Jurkat, Clone E6-1 (cell line): ENCODE measurements at regions not wholly inside any gene's neighbourhood (a gene's known extent, or its start where the extent isn't known, plus 50 kb on each side); places are given as distances from the start of the nearest gene placed in this dataset.
A peak's percentile ranks its signal among the peaks of the same experiment; 100 is the strongest.

Source experiments
- DNase-seq: peaks from one replicate; pipeline ENCODE4 v3.0.0-alpha.2; 2011; ENCODE audit warnings: low read depth, low spot score
- H3K4me3 ChIP-seq: 2 replicates; pipeline ENCODE4 v1.5.1; 2011; ENCODE audit warnings: mild to moderate bottlenecking, low read length, control low read depth, moderate library complexity

DNA sequence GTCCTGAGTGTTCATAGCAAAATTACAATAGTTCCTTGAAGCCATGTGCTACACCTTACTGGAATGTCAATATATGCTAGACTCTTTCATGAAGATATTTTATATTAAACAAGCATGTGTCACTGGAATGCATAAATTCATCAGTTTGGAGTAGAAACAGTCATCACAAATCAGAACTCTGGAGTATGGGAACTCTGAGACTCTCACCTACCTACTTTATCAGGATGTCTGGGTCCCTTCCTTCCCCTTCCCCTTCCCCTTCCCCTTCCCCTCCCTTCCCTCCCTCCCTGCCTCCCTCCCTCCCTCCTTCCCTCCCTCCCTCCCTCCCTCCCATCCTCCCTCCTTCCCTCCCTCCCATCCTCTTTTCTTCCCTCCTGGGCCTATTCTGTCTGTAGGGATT, 144.7 kb upstream of the PEX5L start:
- H3K4me3 ChIP-seq: no peak overlapping the region
- DNase-seq: no peak

DNA sequence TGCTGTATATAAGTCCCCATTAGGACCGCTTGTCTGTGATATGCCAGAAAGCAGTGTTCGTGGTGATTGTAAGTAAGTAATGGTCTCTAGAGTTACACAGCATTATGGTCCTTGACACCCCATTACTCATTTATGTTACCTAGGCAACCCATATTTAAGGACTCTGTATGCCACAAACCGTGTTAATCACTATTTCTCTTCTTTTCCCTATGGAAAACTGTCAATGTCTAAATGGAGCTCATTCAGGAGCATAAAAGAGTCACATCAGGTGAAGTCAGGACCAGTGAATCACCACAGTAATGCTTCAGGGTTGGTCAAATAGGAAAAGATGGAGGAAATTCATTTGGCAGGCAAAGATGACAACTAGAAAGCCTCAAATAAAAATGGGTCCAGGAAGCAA, 146.6 kb upstream of the PEX5L start:
- no peak overlapping the region for H3K4me3 ChIP-seq
- DNase-seq: no peak

DNA sequence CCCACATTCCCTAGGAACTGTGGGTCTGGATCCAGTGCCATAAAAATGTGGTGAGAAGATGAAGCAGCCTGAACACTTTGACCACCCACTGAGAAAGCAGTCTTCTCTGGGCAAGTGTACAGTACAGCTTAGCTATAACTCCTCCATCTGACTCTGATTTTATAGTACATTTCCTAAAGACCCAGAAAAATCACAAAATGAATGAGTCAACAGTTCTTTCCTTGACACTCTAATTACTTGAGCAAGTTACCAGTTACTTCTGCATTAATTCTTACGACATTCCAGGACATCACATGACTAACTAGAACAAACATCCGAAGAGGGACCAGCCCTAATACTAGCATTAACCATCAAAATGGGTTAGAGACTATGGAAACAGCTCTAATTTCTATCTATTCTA, 148.1 kb upstream of the PEX5L start:
- no peak for DNase-seq
- H3K4me3 ChIP-seq: no peak overlapping the region

DNA sequence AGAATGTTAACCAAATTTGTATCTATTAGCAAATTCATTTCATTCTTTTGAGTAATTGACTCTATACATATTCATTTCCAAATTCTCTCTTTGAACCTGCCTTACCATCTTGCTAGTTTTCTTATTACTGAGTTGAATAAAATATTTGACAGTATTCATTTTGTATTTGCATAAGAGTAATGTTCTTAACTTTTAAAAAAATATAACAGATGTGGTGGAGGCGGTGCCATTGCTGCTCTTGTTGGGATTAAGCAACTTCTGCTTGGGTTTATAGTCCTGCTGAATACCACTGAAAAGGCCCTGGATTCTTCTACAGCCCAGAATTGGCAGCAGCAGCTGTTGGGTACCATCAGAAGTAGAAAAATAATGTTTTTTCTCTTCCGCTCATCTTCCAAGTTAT, 148.9 kb upstream of the PEX5L start:
- no peak for DNase-seq
- no peak overlapping the region for H3K4me3 ChIP-seq

DNA sequence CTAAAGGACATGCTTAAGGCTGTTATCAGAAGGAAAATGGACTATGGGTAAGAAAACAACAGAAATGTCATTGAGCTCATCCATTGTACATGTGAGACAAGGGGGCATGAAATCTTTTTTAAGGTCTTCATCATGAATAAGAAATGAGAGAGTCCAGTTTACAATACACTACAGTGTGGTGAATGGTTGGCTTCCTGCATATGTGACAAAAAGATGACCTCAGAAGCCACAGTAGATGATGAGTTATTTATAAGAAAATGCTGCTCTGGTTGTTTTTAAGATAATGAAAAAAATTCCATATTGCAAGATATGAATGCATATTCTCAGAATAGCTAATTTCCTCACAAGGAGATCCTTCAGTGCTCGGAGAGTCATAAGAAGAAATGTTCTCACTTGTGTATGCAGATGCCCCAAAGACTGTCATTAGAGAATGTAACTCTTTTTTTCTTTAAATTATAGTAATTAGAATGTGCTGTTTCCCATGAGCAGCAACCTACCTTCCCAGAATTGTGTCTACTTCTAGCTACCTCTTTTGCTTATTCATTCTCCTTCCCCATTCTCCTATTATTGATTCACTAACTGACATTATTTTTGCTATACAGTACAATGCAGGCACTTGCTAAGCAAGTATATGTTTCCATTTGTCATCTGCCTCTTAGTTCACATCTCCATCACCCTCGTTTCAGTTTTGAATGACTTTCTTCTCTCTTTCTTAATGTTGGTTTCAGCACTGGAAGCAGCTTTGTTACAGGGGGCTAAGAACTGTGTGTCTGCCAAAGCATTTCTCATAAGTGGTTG, 152.0 kb upstream of the PEX5L start:
- H3K4me3 ChIP-seq: no peak overlapping the region
- DNase-seq: no peak

DNA sequence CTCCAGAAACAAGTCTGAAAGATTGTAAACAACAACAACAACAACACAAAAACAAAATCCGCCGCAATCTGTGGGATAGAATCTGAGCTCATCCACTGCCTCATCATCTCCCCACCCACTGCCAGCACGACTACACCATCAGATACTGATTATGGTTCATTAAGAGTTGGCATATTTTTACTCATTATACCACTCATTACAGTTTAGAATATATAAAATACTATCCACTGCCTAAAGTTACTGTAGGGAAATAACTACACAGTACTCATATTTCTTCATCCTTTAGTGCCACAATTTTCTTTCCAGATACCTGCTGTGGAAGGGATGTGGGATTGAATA, 152.5 kb upstream of the PEX5L start:
- H3K4me3 ChIP-seq: no peak overlapping the region
- no peak for DNase-seq

DNA sequence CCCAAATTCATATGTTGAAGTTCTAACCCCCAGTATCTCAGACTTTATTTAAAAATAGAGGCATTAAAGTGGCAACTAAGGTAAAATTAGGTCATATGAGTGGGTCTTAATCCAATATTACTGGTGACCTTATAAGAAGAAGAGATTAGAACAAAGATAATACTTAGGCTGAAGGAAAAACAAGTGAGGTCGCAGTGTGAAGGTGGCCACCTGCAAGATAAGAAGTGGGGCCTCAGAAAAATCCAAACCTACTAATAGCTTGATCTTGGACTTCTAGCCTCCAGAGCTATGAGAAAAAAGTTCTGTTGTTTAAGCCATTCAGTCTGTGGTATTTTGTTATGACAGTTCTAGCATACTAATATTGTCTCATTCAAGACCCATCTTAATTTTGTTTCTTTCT, 159.9 kb upstream of the PEX5L start:
- H3K4me3 ChIP-seq: no peak overlapping the region
- DNase-seq: no peak

DNA sequence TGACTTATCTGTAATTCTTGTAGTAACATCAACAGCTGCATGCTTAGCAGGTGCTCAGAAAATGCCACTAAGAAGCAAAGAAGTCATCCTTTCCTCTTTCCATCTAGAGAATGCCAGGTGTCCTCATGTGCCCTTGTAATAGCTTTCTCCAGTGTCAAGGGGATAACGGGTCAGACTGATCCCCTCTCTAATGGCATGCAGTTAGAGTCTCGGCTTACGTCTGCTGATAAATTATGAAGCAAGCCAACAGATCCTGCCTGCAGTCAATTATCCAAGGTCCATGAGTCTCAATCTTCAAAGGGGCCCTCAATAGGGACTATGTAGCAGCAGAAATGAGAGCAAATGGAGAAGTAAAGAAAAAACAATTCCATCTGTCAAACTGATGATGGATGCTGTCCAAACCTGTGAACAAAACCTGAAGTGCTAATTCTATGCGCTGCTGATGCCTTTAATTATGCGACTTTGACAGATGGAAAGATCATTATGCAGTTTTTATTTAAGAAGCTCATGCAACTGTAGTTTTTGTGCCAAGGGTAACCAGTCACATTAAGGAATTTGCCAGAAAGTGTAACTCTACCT, 162.8 kb upstream of the PEX5L start:
- DNase-seq: no peak
- no peak overlapping the region for H3K4me3 ChIP-seq

DNA sequence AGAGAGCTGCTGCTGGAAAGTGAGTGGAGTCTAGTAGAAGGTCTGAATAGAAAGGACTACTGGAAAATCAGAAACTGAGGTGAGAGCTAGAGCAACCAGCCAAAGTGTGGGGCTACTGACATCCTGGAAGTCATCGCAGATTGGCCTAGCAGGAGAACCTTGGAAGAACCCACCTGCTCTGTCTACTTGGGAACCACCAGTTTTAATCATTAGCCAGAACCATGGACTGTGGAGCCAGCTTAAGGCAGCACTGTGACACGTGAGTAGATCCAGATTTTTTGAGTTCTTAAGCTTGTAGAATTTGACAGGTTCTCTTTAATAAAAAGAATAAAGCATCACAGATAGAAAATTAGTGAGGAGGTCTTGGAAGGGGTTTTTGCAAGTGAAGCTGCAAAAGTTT, 179.1 kb upstream of the PEX5L start:
- DNase-seq: no peak
- H3K4me3 ChIP-seq: no peak overlapping the region

DNA sequence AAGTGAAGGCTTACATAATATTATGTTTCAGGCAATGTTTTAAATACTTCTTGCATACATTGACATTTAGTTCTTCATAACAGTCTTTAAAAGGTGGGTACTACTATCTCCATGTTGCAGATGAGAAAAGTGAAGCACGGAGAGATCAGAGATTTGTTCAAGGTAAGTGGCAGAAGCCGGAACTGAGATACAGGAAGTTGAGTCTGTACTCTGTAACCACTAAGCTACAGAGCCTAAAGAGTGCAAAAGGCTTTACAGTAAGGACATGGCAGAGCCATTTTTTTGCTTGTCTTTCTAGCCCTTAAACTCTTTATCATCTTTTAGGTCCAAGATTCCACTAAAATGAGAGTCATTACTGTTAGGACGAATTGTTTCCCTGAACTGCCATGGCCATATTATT, 186.5 kb upstream of the PEX5L start:
- DNase-seq: peak; percentile 59
- H3K4me3 ChIP-seq: no peak overlapping the region

DNA sequence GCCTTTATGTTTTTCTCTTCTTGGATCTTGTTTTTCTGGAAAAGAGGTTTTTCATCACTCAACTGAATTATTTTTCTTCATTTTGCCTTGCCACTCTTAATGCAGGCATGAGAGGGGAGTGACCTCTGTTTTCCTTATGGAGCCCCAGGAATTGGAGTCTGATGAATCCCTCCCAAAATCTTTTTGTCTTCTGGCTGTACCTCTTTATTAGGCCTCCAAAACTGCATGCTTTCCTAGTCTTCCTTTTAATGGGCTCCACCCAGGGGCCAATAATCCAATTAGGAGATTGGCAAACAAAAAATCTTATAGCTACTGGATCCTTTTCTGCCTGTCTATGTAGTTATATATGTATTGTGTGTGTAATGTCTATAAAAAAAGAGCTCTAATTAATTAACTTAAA, 192.4 kb upstream of the PEX5L start:
- H3K4me3 ChIP-seq: no peak overlapping the region
- no peak for DNase-seq

DNA sequence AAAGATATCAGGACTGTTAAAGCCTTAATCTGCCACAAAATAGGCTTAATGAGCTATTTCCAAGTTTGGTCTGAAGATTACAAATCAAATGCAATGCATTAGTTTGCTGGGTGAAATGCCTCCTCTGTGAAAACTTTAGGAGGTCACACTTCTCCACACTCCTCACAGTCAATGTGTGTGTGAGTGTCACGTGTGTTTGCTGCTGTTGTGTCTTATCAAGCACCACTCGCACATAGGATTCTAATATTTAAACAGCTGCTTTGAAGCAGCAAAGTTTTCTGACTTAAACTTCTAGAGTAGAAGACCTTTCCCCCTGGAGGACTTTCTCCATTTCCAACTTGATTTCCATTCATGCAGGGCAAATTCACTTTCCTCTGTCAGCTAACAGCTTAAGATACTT, 203.2 kb upstream of the PEX5L start:
- H3K4me3 ChIP-seq: no peak overlapping the region
- no peak for DNase-seq

DNA sequence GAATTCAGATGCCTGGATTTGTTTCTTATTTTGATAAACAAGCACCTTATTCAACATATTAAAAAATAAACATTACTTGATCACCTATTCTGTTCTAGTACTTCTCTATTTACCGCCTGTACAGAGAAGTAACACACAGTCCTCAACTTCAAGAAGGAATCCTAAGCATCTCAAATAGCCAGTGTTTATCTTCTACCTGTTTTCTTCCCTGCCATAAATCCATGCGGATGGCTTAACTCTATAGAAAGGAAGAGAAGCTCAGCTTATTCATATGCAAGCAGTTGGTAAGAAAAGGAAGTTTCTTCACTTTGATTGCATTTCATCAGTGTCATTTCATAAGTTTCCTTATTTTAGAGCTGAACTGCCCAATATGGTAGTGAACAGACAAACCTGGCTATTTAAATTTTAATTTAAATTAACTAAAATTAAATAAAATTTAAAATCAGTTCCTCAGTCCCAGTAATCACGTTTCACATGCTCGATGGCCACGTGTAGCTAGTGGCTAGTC, 210.0 kb upstream of the PEX5L start:
- H3K4me3 ChIP-seq: no peak overlapping the region
- DNase-seq: no peak

DNA sequence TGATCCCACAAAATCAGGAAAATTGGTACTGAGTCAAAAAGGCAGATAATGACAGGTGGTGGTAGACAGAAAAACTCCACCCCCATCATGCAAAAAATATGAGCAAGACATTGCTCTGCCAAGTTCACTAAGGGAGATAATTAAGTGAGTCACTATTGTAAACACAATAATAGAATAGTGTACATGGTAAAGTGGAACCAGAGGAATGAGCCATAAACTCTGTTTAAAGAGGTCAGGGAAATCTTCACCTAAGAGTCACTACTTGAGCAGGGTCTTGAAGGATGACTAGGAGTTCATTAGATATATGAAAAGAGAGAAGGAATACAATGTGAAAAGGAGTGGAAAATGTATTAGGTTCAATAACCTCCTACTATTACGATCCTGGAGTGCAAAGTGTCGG, 213.4 kb upstream of the PEX5L start:
- no peak overlapping the region for H3K4me3 ChIP-seq
- DNase-seq: no peak

DNA sequence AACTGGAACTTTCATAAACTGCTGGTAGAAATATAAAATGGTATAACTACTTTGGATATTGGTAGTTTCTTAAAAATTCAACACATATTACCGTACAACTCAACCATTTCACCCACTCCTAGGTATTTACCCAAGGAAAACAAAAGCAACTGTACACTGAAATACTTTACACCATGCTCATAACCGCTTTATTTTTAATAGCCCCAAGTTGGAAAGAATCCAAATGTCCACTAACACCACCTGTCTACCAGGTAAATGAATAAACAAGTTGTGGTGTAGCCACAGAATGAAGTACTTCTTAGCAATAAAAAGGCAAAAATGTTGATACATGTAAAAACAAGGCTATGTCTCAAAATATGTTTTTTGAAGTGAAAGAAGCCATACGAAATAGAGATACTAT, 215.9 kb upstream of the PEX5L start:
- DNase-seq: no peak
- no peak overlapping the region for H3K4me3 ChIP-seq

DNA sequence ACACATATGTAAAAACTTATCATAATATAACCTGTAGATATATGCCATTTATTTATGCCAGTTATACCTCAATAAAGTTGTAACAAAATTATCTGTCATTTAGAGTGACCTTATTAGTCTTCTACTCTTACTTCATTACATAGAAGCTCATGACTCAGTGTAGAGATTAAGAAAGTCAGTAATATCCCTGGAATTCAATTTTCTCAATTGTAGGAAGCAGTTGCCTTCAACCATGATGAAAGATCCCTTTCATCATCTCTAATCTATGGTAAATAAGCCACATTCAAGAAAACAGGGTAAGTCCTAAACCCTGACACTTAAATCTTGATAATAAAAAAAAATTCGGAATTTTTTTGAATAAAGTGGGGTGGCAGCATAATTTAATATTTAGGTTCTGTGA, 216.5 kb upstream of the PEX5L start:
- no peak overlapping the region for H3K4me3 ChIP-seq
- DNase-seq: no peak

DNA sequence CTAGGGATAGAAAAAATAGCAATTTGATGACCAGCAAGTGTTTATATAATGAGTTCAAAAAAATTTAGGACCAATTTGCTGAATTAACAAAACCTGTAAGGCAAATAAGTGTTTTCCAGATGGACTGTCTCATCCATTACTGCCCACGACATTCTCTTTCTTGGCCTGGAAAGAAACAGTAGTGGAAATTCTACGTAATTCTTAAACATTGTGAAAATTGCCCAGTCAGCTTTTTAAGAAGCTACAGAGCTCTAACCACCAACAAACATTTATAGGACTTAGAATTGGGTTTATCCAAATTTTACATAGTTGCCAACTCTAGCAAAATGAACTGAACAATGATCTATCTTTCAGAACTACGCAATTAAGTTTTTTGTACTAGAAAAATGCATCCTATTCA, 227.7 kb upstream of the PEX5L start:
- H3K4me3 ChIP-seq: no peak overlapping the region
- no peak for DNase-seq

DNA sequence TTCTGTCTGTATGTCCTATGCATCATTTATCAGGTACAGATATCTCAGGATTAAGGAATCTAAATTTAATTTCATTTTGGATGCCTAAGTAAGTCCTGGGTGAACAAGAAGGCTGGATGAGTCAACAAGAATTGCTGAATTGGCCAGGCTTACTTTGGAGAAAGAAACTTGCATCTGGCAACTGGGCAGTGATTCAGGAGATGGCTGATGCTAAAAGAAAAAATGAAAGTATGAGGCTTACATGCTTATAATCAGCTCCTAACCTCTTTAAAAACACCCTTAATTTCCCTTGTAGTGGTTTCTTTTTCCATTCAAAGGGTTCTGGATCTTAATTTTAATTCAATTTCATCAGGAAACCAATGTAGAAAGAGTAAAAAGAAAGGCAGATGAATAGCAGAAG, 228.8 kb upstream of the PEX5L start:
- no peak for DNase-seq
- no peak overlapping the region for H3K4me3 ChIP-seq

DNA sequence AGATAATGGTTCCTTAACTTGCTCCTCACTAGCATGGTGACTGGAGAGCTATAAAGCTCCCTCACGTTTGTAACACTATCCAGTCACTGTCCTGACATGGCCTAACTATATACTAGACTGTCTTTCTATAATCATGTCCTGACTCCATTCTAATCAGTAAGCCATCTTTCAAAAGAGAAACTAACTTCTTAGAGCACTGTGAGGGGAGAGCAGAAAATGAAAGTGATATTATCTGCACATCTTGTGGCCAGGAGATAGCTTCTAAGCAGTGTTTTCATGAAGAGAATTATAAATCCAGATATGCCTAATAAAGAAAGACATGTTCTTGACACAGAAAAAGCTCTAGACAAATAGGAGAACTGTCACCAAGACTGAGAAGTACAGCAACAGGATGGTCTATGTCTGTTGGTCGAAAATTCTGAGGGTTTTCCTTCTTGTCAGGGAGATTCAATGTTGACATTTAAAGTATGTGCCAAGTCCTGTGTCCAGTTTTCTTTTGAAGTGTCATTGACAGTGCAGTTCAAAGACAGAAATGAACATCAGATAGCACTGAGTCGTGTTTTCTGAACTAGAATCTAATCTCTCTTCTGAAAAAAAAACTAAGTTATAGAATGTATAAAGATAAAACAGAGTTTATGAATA, 230.6 kb upstream of the PEX5L start:
- DNase-seq: peak; percentile 41
- H3K4me3 ChIP-seq: no peak overlapping the region

DNA sequence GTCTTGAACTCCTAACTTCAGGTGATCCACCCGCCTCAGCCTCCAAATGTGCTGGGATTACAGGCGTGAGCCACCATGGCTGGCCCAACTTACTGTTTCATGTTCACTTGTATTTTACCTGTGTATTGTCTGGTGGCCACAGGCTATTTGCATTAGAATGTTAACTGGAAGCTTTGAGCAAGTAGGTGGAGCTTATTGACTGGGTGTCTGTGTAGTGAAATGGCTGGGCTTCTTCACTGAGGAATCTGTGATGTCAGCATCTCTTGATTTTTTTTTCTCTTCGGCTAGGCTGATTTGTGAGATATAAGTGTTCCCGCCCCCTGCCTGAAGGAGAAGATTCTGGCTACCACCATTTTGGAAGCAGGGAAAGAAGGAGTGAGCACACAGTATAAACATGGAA, 237.8 kb upstream of the PEX5L start:
- no peak overlapping the region for H3K4me3 ChIP-seq
- no peak for DNase-seq

DNA sequence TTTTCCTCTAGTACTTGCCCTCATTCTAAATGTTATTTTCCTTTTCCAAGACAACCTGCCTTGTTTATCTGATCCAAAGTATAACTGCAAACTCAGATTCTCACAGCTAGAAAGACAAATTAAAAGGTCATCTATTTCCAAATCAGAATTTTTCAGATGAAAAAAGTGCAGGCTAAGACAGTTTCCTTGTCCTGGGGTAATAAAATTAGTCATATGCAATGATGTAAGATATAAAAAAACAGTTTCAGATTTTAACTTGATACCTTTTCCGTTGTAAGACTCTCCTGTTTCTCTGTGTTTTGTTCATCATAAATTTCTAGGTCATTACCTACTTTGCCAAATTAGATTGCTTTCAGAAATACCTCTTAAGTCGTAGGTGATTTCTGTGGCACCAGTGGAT, 238.4 kb upstream of the PEX5L start:
- no peak overlapping the region for H3K4me3 ChIP-seq
- no peak for DNase-seq
